Mammary epithelial cell (primary cell): ENCODE measurements at regions not wholly inside any gene's neighbourhood (a gene's known extent, or its start where the extent isn't known, plus 50 kb on each side); places are given as distances from the start of the nearest gene placed in this dataset.

Experiments
- CTCF ChIP-seq, 2 donors: IDR thresholded peaks in 1 of 2; conservative IDR thresholded peaks in 1 of 2; 2 replicates each; pipeline ENCODE4 v1.5.1; 2011 to 2012; ENCODE audit warnings: inconsistent platforms in 2 of 2, low read length in 2 of 2, mild to moderate bottlenecking in 2 of 2, control low read depth in 1 of 2, low read depth in 1 of 2; ENCODE audit not compliant: insufficient read depth in 1 of 2; ENCODE audit errors: extremely low read depth in 1 of 2
- EZH2 ChIP-seq: IDR thresholded peaks from 2 replicates; pipeline ENCODE4 v1.6.1; 2012; ENCODE audit warnings: low read length, inconsistent platforms, borderline replicate concordance

DNA sequence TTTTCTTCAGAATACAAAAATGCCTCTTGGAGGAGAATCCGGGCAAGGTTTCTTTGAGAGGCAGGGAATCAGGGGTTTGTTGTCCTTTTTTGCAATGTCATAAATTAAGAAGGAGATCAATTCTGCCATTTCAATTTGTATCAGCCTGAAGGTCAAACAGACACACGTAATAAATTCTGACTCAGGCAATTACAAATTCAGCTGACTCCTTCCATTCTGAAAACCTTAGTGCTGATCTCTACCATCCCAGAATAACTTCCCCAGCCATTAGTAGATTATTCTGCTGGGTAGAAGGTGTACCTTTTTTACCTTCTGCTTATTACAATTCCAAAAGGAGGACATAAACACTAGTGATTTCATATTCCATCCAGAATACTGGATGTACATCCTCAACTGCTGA lies 516.6 kb downstream of the AGTPBP1 start:
- TF ChIP-seq EZH2 (no peak), CTCF (conservative IDR thresholded peaks at IDR 0.05 in 1 of 2, IDR thresholded peaks at IDR 0.05 in 1 of 2; ENCODE audit: extremely low read depth in 1 of 2, insufficient read depth in 1 of 2, low read depth in 1 of 2, low read length in 2 of 2) (no peak)
